ENCODE measurements at regions not wholly inside any gene's neighbourhood (a gene's known extent, or its start where the extent isn't known, plus 50 kb on each side); places are given as distances from the start of the nearest gene placed in this dataset.

- Histone ChIP-seq H2AFZ (ENCODE audit: low read depth) (no peak overlapping the region), H4K20me1 (ENCODE audit: insufficient read depth) (no peaks in the 10 kb centered on the region), H3K79me2 (ENCODE audit: insufficient read depth, low read depth) (no peaks in the 10 kb centered on the region), H3K27me3 (ENCODE audit: insufficient read depth, low read depth) (no peaks in the 10 kb centered on the region), H3K4me1 (ENCODE audit: low read depth, poor library complexity, severe bottlenecking) (no peaks in the 10 kb centered on the region), H3K4me3 (IDR thresholded peaks at IDR 0.05; ENCODE audit: insufficient read depth, low read depth, low read length) (no peak overlapping the region), H3K36me3 (ENCODE audit: insufficient read depth) (no peaks in the 10 kb centered on the region), H3K27ac (no peak overlapping the region), H3K4me2 (no peak overlapping the region), H3K9ac (no peak overlapping the region)
- TF ChIP-seq CTCF (conservative IDR thresholded peaks at IDR 0.05; ENCODE audit: low read depth, low read length), result no peak
These were observed 236.5 kb downstream of the HACE1 start for GRCh38 chr6:104623052-104623690.

- Histone ChIP-seq H4K20me1 (ENCODE audit: insufficient read depth) (no peaks in the 10 kb centered on the region), H2AFZ (ENCODE audit: low read depth) (no peak overlapping the region), H3K4me2 (no peak overlapping the region), H3K9ac (no peak overlapping the region), H3K27ac (no peak overlapping the region), H3K27me3 (ENCODE audit: insufficient read depth, low read depth) (no peaks in the 10 kb centered on the region), H3K79me2 (ENCODE audit: insufficient read depth, low read depth) (no peaks in the 10 kb centered on the region), H3K4me3 (IDR thresholded peaks at IDR 0.05; ENCODE audit: insufficient read depth, low read depth, low read length) (no peak overlapping the region), H3K4me1 (ENCODE audit: low read depth, poor library complexity, severe bottlenecking) (no peaks in the 10 kb centered on the region), H3K36me3 (ENCODE audit: insufficient read depth) (no peaks in the 10 kb centered on the region)
- no peak for TF ChIP-seq CTCF (conservative IDR thresholded peaks at IDR 0.05; ENCODE audit: low read depth, low read length)
These were observed 238.3 kb downstream of the HACE1 start for GRCh38 chr6:104621396-104621795.

- Histone ChIP-seq H4K20me1 (ENCODE audit: insufficient read depth) (no peaks in the 10 kb centered on the region), H3K9ac (no peak overlapping the region), H3K4me1 (ENCODE audit: low read depth, poor library complexity, severe bottlenecking) (no peaks in the 10 kb centered on the region), H3K36me3 (ENCODE audit: insufficient read depth) (no peaks in the 10 kb centered on the region), H3K27me3 (ENCODE audit: insufficient read depth, low read depth) (no peaks in the 10 kb centered on the region), H3K27ac (no peak overlapping the region), H3K4me2 (no peak overlapping the region), H3K4me3 (IDR thresholded peaks at IDR 0.05; ENCODE audit: insufficient read depth, low read depth, low read length) (no peak overlapping the region), H3K79me2 (ENCODE audit: insufficient read depth, low read depth) (no peaks in the 10 kb centered on the region), H2AFZ (ENCODE audit: low read depth) (no peak overlapping the region)
- TF ChIP-seq CTCF (conservative IDR thresholded peaks at IDR 0.05; ENCODE audit: low read depth, low read length), result no peak
These were observed 242.1 kb downstream of the HACE1 start for GRCh38 chr6:104617591-104617990.

- Histone ChIP-seq H3K4me1 (ENCODE audit: low read depth, poor library complexity, severe bottlenecking) (no peaks in the 10 kb centered on the region), H3K27me3 (ENCODE audit: insufficient read depth, low read depth) (no peaks in the 10 kb centered on the region), H3K36me3 (ENCODE audit: insufficient read depth) (no peaks in the 10 kb centered on the region), H4K20me1 (ENCODE audit: insufficient read depth) (no peaks in the 10 kb centered on the region), H3K9ac (no peak overlapping the region), H3K4me2 (no peak overlapping the region), H3K27ac (no peak overlapping the region), H3K79me2 (ENCODE audit: insufficient read depth, low read depth) (no peaks in the 10 kb centered on the region), H2AFZ (ENCODE audit: low read depth) (no peak overlapping the region), H3K4me3 (IDR thresholded peaks at IDR 0.05; ENCODE audit: insufficient read depth, low read depth, low read length) (no peak overlapping the region)
- no peak for TF ChIP-seq CTCF (conservative IDR thresholded peaks at IDR 0.05; ENCODE audit: low read depth, low read length)
These were observed 245.3 kb downstream of the HACE1 start for GRCh38 chr6:104614394-104614793.
